ENCODE measurements at regions not wholly inside any gene's neighbourhood (a gene's known extent, or its start where the extent isn't known, plus 50 kb on each side); places are given as distances from the start of the nearest gene placed in this dataset.

DNA sequence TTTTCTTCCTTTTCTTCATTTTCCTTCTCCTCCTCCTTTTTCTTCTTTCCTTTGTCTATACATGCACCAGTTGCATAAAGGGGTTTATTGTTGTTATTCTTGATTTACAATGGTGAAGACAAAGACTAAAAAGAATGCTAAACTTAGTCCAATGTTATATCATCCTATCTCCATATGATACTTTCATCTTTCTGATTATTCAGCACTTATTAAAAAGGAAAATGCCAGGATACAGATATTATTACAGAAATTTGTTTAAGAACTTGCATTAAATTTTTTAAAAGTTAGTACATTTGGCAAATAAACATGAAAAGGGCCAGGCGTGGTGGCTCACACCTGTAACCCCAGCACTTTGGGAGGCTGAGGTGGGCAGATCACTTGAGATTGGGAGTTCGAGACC lies 1074.9 kb downstream of the EFNA5 start:
- TF ChIP-seq EZH2 (IDR thresholded peaks at IDR 0.05; ENCODE audit: borderline replicate concordance, low read length) = no peak
- TF ChIP-seq, protein P1, sequence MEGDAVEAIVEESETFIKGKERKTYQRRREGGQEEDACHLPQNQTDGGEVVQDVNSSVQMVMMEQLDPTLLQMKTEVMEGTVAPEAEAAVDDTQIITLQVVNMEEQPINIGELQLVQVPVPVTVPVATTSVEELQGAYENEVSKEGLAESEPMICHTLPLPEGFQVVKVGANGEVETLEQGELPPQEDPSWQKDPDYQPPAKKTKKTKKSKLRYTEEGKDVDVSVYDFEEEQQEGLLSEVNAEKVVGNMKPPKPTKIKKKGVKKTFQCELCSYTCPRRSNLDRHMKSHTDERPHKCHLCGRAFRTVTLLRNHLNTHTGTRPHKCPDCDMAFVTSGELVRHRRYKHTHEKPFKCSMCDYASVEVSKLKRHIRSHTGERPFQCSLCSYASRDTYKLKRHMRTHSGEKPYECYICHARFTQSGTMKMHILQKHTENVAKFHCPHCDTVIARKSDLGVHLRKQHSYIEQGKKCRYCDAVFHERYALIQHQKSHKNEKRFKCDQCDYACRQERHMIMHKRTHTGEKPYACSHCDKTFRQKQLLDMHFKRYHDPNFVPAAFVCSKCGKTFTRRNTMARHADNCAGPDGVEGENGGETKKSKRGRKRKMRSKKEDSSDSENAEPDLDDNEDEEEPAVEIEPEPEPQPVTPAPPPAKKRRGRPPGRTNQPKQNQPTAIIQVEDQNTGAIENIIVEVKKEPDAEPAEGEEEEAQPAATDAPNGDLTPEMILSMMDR (conservative IDR thresholded peaks at IDR 0.05 in 1 of 2, IDR thresholded peaks at IDR 0.05 in 1 of 2; ENCODE audit: extremely low read depth in 1 of 2, insufficient read depth in 1 of 2, low read depth in 1 of 2, low read length in 2 of 2) = no peak

Measured in mammary epithelial cell (primary cell).